DMS79 treated with DMSO at 0.1 percent for 48 hours (cell line): ENCODE measurements at regions not wholly inside any gene's neighbourhood (a gene's known extent, or its start where the extent isn't known, plus 50 kb on each side); places are given as distances from the start of the nearest gene placed in this dataset.
"Not testable (repeated sequence)": the region's sequence is repeated elsewhere in the genome, so short reads cannot be mapped to it uniquely, and the experiment has no call there.

ENCODE experiments used
- DNase-seq: peaks from one replicate; lab custom pipeline; 2025; lab: John Stamatoyannopoulos, UW

DNA sequence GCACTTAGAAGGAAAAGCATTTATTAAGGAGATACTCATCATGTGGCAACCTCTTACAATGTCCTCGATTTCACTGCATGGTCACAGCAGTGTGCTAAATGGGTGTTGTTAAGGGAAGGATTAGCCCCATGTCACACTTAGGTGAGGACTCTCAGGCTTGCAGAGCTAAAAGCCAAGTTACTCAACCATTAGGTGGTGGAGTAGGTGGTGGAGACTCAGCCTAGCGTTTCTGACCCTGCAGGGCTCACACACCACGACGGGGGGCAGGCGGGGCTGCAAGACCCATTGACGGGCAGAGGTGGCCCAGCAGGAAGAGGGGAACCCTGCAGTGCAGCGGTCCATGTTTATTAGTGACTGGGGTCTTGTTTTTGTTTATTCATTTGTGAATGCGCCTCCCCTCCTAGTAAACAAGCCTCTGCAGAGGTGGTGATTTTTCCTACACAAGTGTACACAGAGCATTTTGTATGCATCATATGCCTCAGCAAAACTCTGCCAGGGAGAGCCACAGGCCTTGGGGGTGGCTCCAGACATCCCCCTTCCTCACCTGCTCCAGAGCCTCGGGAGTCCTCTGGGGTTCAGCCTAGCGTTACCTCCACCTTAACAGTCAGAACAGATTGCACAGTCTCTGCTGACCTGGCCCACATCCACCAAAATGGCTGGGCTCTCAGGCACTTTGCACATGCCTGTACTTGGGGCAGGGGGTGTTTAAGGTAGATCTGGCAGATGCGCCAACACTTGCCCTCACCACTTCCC, 216.7 kb downstream of the C16orf95 start:
- peak; percentile 28 for DNase-seq

DNA sequence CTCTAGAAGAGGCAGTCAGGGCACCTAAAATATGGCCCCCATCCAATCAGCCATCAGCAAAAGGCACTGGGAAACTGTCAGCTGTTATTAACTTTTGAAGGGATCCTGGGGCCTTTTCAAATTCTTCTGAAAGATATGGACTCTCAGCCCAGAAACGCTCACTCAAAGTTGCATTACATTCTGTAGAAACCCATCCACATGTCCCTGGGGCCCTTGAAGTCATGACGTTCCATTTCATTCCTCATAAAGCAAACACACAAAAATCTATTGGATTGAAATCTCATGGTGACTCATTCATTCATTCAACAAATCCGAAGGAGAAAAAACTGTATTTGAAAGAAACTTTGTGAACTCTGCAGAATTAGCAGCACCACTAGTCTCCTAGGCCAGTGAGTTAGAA, 215.3 kb downstream of the C16orf95 start:
- no peak for DNase-seq

DNA sequence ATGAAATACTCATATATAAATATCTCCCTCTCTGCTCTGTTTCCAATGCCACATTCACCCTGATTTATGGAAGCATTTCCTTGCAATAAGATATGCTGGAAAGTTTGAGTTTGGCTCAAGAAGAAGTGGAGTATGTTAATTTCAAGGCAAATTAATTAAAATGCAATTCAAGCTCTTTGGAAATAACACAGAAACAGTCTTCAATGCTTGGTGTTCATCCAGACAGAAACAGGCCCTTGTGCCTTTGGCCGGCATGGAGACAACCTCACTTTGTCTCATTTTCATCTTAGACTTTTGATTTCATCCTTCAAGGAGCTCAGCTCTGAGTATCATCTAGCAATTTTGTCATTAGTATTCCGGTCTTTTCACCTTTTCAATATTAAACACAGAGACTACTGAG, 210.0 kb downstream of the C16orf95 start:
- DNase-seq = no peak

- no peak for DNase-seq
These were observed 208.9 kb downstream of the C16orf95 start for GRCh38 chr16:87108278-87108677.

GRCh38 chr16:87108941-87109340, 208.3 kb downstream of the C16orf95 start:
- no peak for DNase-seq

- no peak for DNase-seq
These were observed 202.4 kb downstream of the C16orf95 start for GRCh38 chr16:87114832-87115231.

DNA sequence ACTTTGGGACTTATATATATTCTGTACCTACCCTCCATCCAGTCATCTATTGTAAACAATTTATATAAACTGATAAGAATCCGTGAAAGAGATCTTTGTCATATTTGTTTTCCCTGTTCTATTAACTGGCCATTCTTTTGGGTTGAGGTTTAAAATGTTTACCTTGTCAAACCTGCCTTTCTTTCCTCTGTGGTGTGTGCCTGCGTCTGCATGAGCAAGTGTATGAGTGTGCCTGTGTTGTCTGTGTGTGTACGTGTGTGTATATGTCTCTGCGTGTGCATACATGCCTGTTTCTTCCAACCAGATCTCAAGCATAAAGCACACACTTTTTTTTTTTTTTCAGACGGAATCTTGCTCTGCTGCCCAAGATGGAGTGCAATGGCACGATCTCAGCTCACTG, 201.5 kb downstream of the C16orf95 start:
- no peak for DNase-seq

- no peak for DNase-seq
These were observed 199.3 kb downstream of the C16orf95 start for GRCh38 chr16:87117936-87118335.

- no peak for DNase-seq
These were observed 198.0 kb downstream of the C16orf95 start for GRCh38 chr16:87119168-87119567.

GRCh38 chr16:87119748-87120147, 197.4 kb downstream of the C16orf95 start:
- no peak for DNase-seq

GRCh38 chr16:87121816-87122215, 195.4 kb downstream of the C16orf95 start:
- DNase-seq = no peak

GRCh38 chr16:87123356-87124001, 193.7 kb downstream of the C16orf95 start:
- DNase-seq = no peak

DNA sequence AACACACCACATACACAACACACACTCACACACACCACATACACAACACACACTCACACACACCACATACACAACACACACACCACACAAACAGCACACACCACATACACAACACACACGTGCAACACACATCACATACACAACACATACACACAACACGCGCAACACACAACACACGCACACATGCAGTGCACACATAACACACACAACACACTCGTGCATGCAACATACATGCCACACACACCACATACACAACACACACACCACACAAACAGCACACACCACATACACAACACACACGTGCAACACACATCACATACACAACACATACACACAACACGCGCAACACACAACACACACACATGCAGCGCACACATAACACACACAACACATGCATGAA, 192.8 kb downstream of the C16orf95 start:
- not testable (repeated sequence) for DNase-seq

DNA sequence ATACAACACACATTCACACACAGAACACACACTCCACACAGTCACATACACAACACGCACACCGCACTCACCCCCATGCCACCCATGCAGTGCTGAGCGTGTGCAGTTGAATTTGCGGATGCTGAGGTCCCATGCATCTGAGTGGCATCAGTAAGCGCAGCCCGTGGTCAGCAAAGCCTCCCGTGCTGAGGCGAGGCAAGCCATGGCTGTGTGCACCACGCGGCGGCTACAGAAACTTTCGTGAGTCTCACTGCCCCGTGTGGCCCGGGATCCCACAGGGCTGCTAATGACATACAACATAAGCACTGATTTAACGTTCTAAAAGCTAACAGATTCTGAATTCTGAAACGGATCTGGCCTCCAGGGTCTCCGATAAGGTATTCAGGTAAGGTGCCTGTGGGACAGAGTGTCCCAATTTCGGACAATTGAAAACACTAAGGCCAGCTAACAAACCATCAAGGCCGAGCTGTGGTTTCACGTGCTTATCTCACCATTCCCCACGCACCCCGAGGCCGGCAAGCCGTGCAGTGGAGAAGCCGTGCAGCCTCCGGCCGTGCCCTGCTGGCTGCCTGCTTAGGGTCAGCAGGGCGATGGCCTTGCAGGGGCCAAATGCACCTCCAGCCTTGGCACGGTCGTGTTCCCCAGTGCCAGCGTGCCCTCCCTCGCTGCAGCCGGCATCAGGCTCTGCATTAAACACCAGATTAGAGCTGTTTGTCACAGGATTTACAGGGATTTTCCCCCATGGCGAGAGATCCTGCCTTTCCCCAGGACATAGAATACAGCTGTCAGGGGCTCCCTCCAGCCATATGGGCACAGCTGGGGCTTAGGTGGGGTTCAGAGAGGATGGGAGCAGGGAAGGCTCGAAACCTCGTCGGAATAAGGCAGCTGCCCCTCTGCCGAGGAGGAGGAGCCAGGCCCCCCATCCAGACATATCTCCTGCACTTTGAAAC, 191.7 kb downstream of the C16orf95 start:
- no peak for DNase-seq

DNA sequence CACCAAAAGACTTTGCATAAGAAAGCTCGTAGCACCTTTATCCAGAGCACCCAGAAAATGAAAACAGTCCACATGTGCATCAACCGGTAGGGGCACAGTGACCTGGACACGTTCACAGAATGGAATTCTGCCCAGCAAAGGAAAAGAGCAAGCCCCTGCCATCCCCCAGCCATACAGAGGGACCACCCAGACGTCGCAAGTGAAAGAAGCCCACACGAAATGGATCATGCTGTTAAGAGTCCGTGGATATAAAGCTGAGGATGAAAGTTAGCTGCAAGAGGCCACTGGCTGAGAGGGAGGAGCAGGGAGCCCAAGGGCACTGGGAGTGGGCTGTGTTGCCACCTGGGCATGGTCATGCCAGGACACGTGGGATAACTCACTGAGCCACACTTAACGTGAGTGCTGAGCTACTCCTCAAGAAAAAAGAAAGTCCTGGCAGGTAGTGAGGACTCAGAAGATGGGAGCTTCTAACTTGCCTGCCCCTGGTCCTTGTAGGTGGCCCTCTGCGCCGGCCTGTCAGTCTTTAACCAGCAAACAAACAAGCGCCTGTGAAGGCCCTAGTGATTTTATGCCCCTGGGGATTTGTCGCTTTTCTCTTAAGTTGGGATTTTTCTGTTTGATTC, 190.7 kb downstream of the C16orf95 start:
- DNase-seq = no peak

DNA sequence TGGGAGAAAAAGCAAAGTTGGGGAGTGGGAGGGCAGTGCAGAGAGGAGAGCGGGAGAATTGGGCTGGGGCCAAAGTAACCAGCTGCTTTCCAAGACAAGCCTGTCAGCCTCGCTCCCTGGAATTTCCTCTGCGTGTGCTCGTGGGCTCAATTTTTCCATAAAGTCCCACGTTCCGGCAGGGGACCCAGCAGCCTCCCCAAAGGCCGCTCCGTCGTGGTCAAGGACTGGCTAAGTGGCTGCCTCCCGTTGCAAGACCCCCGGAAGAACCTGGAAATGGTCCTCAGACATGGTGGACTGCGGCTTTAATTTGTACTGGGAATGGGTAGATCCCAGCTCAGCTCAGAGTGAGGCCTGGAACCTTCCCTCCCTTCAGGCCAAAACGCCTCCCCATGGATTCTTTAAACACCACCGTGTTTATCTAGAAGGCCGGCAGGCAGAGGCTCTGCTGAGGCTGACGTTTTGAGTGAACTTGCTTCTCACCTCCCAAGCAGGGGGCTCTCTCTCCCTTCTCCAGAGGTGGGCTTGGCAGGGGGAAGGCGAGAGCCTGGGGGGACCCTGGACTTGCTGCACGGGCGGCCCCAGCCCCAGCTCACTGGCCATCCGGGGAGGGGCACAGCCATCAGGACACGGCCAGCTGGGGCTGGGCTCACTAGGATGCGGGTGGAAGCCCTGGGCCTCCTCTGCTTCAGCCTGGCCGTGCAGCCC, 190.0 kb downstream of the C16orf95 start:
- DNase-seq = no peak

DNA sequence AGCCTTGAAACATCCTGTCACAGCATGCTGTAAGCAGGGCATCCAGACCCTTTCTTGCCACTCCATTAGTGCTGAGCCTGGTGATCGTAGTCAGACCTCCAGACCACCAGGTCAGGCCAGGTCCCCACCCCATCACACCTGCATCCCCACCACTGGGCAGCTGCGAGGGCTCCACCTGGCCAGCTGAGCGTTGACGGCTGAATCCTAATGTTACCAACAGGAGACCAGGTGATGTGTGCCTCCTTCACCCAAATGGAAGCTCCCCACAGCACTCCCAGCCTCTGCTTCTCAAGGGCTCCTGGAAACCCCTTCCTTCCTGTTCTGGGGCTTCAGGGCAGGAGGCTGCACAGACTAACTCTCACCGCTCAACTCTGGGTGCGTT, 189.4 kb downstream of the C16orf95 start:
- no peak for DNase-seq

DNA sequence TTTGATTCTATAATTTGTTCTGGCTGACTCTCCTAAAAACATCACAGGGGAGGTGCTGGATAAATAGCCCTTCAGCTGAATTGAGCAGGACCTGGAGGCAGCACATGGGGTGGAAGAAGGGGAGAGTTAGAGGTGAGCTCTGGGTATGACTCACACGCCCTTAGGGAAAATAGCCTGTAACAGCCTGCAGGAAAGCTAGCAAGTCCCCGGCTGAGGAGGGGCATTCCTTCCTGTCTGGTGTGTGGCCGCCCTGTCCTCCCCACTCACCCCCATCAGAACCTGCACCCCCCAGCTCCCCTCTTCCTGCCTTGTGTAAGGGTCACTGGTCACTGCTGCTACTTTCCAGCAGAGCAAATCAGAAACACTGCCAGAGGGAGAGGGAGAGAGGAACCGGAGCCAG, 187.4 kb downstream of the C16orf95 start:
- no peak for DNase-seq

GRCh38 chr16:87131061-87131995, 185.9 kb downstream of the C16orf95 start:
- DNase-seq = no peak

DNA sequence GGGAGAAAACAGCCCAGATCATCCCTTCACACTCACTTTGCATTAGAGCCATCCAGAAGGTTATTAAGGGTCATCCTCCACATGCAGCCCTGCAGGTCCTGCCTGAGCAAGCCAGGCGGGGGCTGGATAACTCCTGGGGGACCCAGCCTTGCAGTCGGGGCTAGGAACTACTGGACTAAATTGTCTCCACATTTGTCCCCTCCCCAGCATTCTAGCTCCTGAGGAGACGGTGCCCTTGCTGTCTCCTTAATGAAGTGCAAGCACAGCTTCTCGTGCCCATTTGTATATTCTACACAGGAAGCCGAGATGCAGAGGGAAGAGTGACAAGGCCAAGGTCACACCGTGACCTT, 185.2 kb downstream of the C16orf95 start:
- no peak for DNase-seq
